ENCODE measurements at regions not wholly inside any gene's neighbourhood (a gene's known extent, or its start where the extent isn't known, plus 50 kb on each side); places are given as distances from the start of the nearest gene placed in this dataset.

DNA sequence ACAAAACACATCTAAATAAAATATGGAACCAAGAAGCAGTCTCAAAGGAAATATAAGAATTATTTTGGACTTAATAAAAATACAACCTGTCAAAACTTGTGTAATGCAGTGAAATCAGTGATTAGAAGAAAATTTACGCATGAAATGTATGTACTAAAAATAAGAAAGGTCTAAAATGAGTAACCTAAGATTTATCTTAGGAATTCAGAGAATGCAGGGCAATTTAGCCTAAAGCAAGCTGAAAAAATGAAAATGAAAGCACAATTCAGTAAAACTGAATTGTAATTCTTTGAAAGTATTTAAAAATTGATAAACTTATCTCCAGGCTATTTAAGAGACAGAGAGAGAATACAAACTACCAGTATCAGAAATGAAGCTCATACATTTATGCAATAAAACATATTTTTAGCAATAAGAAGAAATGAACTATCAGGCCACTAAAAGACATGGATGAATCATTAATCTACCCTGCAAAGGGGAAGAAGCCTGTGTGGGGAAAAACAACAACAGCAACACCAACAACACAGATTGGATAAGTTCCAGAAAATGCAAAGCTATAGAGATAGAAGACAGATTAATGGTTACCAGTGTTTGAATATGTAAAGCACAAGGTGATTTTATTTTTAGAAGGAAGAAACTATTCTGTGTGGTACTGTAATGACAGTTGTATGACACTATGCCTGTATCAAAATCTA lies 442.0 kb upstream of the ADGRL3 start:
- FAIRE-seq (no peak), DNase-seq (ENCODE audit: low spot score) (no peak), ATAC-seq (no peak)
- TF ChIP-seq TBL1XR1 (IDR thresholded peaks at IDR 0.05; ENCODE audit: borderline replicate concordance, low read length, partially characterized antibody) (no peak), PHF20 (CRISPR knock-in tag; IDR thresholded peaks at IDR 0.05) (no peak)
- TF ChIP-seq, protein P1, sequence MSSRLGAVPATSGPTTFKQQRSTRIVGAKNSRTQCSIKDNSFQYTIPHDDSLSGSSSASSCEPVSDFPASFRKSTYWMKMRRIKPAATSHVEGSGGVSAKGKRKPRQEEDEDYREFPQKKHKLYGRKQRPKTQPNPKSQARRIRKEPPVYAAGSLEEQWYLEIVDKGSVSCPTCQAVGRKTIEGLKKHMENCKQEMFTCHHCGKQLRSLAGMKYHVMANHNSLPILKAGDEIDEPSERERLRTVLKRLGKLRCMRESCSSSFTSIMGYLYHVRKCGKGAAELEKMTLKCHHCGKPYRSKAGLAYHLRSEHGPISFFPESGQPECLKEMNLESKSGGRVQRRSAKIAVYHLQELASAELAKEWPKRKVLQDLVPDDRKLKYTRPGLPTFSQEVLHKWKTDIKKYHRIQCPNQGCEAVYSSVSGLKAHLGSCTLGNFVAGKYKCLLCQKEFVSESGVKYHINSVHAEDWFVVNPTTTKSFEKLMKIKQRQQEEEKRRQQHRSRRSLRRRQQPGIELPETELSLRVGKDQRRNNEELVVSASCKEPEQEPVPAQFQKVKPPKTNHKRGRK (CRISPR knock-in tag; IDR thresholded peaks at IDR 0.05), result no peak
- Histone ChIP-seq H3K79me2 (ENCODE audit: insufficient read depth, low read length) (no peaks in the 10 kb centered on the region), H3K4me2 (ENCODE audit: low read depth, low read length) (no peak overlapping the region), H3K27me3 (ENCODE audit: control insufficient read depth in 1 of 2, insufficient read depth in 2 of 2, low read length in 2 of 2) (no peaks in the 10 kb centered on the region), H3K9me3 (ENCODE audit: low read length) (no peaks in the 10 kb centered on the region), H3K4me3 (replicated peaks in 1 of 3; ENCODE audit: insufficient read depth in 1 of 3, low read depth in 2 of 3, low read length in 3 of 3) (no peak overlapping the region), H2AFZ (ENCODE audit: low read length) (no peak overlapping the region), H3K36me3 (replicated peaks in 1 of 2; ENCODE audit: control insufficient read depth in 1 of 2, insufficient read depth in 2 of 2, low read length in 2 of 2) (no peaks in the 10 kb centered on the region), H4K20me1 (ENCODE audit: insufficient read depth, low read length) (no peaks in the 10 kb centered on the region), H3K4me1 (ENCODE audit: insufficient read depth, low read length) (no peaks in the 10 kb centered on the region), H3K27ac (ENCODE audit: extremely low read length, insufficient read depth, low read length) (no peak overlapping the region), H3K9ac (ENCODE audit: insufficient read depth, low read depth, low read length) (no peak overlapping the region)
- ChIA-PET POLR2A (no interaction called here), CTCF (ENCODE audit: low intra/inter-chr PET ratio, low total read pairs) (no interaction called here)
- 2% methylated on average over 1 of the region's 1 CpG for WGBS (ENCODE audit: low lambda C conversion rate)
- intact Hi-C loops (cut with micrococcal nuclease; ENCODE audit: unreplicated experiment) (no loop called here), in situ Hi-C loops (cut with HindIII; ENCODE audit: extremely low pct_ligation_motif_present, low pct_unique_long_range_greater_than_20kb) (no loop called here)
- BruUV-seq (replicated peaks), result no TSS peak

DNA sequence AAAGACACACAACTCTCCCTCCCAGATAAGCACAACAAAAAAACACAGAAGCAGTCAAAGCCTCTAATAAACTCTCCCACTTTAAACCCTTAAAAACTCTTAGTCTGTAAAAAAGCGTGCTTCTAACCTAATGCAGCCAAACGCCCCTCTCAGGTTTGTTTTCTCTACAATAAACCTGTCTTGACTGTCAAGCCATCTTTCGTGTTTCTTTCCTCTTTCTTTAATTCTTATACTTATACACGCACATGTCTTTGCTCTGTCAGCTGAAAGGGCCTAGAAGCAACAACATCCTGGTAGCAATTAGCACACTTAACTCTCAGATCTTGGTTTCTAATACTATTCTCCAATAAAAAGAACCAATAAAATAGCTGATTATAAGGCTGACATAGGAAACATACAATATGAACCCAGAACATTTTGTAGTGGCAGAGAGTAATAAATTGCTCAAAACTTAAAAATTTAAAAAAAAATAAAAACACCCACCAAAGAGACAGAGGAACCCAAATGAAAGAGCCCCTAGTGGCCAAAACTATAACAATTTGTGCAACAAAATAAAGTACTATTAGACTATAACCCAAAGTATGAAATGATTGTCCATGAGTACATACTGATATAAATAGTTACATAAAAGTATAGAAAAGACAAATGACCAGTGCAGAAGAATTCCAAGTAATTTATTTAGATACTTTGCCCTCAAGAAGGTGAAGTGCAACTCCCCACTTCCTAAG lies 440.4 kb upstream of the ADGRL3 start:
- Histone ChIP-seq H3K4me3 (replicated peaks in 1 of 3; ENCODE audit: insufficient read depth in 1 of 3, low read depth in 2 of 3, low read length in 3 of 3) (no peak overlapping the region), H3K4me2 (ENCODE audit: low read depth, low read length) (no peak overlapping the region), H3K27me3 (ENCODE audit: control insufficient read depth in 1 of 2, insufficient read depth in 2 of 2, low read length in 2 of 2) (no peaks in the 10 kb centered on the region), H3K27ac (ENCODE audit: extremely low read length, insufficient read depth, low read length) (no peak overlapping the region), H3K4me1 (ENCODE audit: insufficient read depth, low read length) (no peaks in the 10 kb centered on the region), H3K79me2 (ENCODE audit: insufficient read depth, low read length) (no peaks in the 10 kb centered on the region), H3K36me3 (replicated peaks in 1 of 2; ENCODE audit: control insufficient read depth in 1 of 2, insufficient read depth in 2 of 2, low read length in 2 of 2) (no peaks in the 10 kb centered on the region), H3K9me3 (ENCODE audit: low read length) (no peaks in the 10 kb centered on the region), H2AFZ (ENCODE audit: low read length) (no peak overlapping the region), H3K9ac (ENCODE audit: insufficient read depth, low read depth, low read length) (no peak overlapping the region), H4K20me1 (ENCODE audit: insufficient read depth, low read length) (no peaks in the 10 kb centered on the region)
- in situ Hi-C loops (cut with HindIII; ENCODE audit: extremely low pct_ligation_motif_present, low pct_unique_long_range_greater_than_20kb), result no loop called here
- CTCF ChIA-PET (ENCODE audit: low intra/inter-chr PET ratio, low total read pairs), result no interaction called here
- FAIRE-seq, result no peak
- no TSS peak for BruUV-seq (replicated peaks)
- intact Hi-C loops (cut with micrococcal nuclease; ENCODE audit: unreplicated experiment), result no loop called here
- DNase-seq (ENCODE audit: low spot score), result no peak
- no peak for ATAC-seq
- WGBS (ENCODE audit: low lambda C conversion rate), result under 1% methylated on average over 4 of the region's 4 CpGs
- POLR2A ChIA-PET, result no interaction called here
- TF ChIP-seq NCOA2 (CRISPR knock-in tag; IDR thresholded peaks at IDR 0.05), result no peak
- 0 out of 2 replicates have a peak, but pooled peaks have one; percentile 60 for TF ChIP-seq ZNF850 (CRISPR knock-in tag; conservative IDR thresholded peaks at IDR 0.05)
